MCF 10A (cell line): ENCODE measurements at regions not wholly inside any gene's neighbourhood (a gene's known extent, or its start where the extent isn't known, plus 50 kb on each side); places are given as distances from the start of the nearest gene placed in this dataset.

Source experiments
- BruUV-seq: library from RNA; stranded (reverse); fragments of 400-500 nt; replicated peaks from 2 replicates; lab custom pipeline; 2021; lab: Mats Ljungman, UMichigan
- CTCF ChIA-PET: fragments of 300-600 bp; sonication (Branson Sonifier 250); formaldehyde crosslinking; extraction: SDS; loops from one replicate; lab custom pipeline; 2021; ENCODE audit warnings: antibody characterized with exemption, inconsistent platforms; lab: Yijun Ruan, JAX
- POLR2A ChIA-PET: fragments of 300-600, 350-650 bp; sonication (Branson Sonifier 250); formaldehyde crosslinking; extraction: SDS; loops from one replicate; lab custom pipeline; 2020; ENCODE audit warnings: antibody characterized with exemption, inconsistent platforms; lab: Yijun Ruan, JAX
- DNase-seq: peaks from one replicate; pipeline ENCODE4 v3.0.0-alpha.2; 2018; ENCODE audit not compliant: unreplicated experiment
- H3K27ac Mint-ChIP-seq: one replicate; pipeline ENCODE4 v1.8.0; 2022; ENCODE audit warnings: mild to moderate bottlenecking, low read depth, mixed read lengths; ENCODE audit not compliant: unreplicated experiment
- H3K27me3 Mint-ChIP-seq: one replicate; pipeline ENCODE4 v1.8.0; 2022; ENCODE audit warnings: mixed read lengths; ENCODE audit not compliant: insufficient read depth, unreplicated experiment
- H3K36me3 Mint-ChIP-seq: one replicate; pipeline ENCODE4 v1.8.0; 2022; ENCODE audit warnings: mild to moderate bottlenecking, moderate library complexity, mixed read lengths; ENCODE audit not compliant: insufficient read depth, unreplicated experiment
- H3K4me1 Mint-ChIP-seq: one replicate; pipeline ENCODE4 v1.8.0; 2022; ENCODE audit warnings: mixed read lengths; ENCODE audit not compliant: insufficient read depth, unreplicated experiment
- H3K4me3 Mint-ChIP-seq: one replicate; pipeline ENCODE4 v1.8.0; 2022; ENCODE audit warnings: mild to moderate bottlenecking, moderate library complexity, mixed read lengths; ENCODE audit not compliant: unreplicated experiment
- H3K9me3 Mint-ChIP-seq: one replicate; pipeline ENCODE4 v1.8.0; 2022; ENCODE audit warnings: mixed read lengths; ENCODE audit not compliant: unreplicated experiment
- intact Hi-C: fragments of 100-400 bp; cut with micrococcal nuclease; formaldehyde crosslinking; loops from 2 replicates; pipeline ENCODE4 v1.14.1; 2022
- TF ChIP-seq, protein P1 (sequence below): fragments of 200-600 bp; IDR thresholded peaks from one replicate; pipeline ENCODE4 v1.8.0; 2022; ENCODE audit warnings: antibody characterized with exemption, mild to moderate bottlenecking; ENCODE audit not compliant: unreplicated experiment

- Mint-ChIP-seq H3K27ac (no peak overlapping the region), H3K36me3 (no peaks in the 10 kb centered on the region), H3K9me3 (no peaks in the 10 kb centered on the region), H3K4me1 (no peaks in the 10 kb centered on the region), H3K27me3 (no peaks in the 10 kb centered on the region), H3K4me3 (no peak overlapping the region)
- POLR2A ChIA-PET: no interaction called here
- BruUV-seq: no TSS peak
- intact Hi-C loops: no loop called here
- DNase-seq: peak; percentile 57
- TF ChIP-seq, protein P1, sequence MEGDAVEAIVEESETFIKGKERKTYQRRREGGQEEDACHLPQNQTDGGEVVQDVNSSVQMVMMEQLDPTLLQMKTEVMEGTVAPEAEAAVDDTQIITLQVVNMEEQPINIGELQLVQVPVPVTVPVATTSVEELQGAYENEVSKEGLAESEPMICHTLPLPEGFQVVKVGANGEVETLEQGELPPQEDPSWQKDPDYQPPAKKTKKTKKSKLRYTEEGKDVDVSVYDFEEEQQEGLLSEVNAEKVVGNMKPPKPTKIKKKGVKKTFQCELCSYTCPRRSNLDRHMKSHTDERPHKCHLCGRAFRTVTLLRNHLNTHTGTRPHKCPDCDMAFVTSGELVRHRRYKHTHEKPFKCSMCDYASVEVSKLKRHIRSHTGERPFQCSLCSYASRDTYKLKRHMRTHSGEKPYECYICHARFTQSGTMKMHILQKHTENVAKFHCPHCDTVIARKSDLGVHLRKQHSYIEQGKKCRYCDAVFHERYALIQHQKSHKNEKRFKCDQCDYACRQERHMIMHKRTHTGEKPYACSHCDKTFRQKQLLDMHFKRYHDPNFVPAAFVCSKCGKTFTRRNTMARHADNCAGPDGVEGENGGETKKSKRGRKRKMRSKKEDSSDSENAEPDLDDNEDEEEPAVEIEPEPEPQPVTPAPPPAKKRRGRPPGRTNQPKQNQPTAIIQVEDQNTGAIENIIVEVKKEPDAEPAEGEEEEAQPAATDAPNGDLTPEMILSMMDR: no peak
- CTCF ChIA-PET: interaction anchor here (0.6 to 0.7 kb wide), 2 partner anchors 17 to 426 kb away, joined by 3 to 4 read pairs; no protein-coding TSS in a partner anchor
Observed at GRCh38 chr3:110773413-110773954, 298.1 kb upstream of the NECTIN3 start.

DNA sequence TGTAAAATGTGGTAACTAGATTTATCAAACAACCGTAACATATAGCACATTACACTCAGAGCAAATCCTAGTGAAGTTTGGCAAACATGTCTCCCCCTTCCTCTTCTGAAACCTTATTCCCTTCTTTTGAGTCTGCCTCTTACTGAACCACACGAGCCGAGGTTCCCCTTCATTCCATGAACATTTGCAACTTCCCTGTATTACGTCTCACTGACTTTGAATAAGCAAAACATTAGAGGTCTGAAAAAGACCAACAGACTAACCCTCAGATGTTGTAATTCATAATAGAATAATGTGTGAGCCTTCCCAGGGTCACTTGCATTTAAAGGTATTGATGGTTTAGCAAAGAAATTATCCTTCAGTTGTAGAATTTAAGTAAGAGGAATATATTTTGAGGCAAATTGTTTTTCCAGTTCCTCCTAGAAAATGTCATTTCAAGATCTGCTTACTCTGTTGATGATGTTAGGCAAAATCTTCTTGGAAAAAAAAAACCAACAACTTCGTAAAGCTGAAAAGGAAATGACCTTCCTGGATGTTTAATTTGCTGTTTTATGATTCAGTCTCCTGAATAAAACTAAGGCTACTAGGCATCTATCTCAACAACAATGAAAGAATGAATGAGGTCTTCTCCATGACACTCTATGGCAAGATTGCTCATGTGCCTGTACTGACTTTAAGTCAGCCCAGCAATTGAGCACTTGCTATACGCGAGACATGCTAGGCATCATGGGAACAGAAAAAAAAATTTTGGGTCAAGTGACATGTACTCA lies 296.9 kb upstream of the NECTIN3 start:
- ChIA-PET POLR2A (no interaction called here), CTCF (no interaction called here)
- TF ChIP-seq, protein P1: no peak
- no peak overlapping the region for H3K4me3 Mint-ChIP-seq
- no peaks in the 10 kb centered on the region for H3K9me3 Mint-ChIP-seq
- no peak overlapping the region for H3K27ac Mint-ChIP-seq
- no peaks in the 10 kb centered on the region for H3K4me1 Mint-ChIP-seq
- H3K27me3 Mint-ChIP-seq: no peaks in the 10 kb centered on the region
- no peaks in the 10 kb centered on the region for H3K36me3 Mint-ChIP-seq
- DNase-seq: no peak
- no TSS peak for BruUV-seq
- intact Hi-C loops: no loop called here

DNA sequence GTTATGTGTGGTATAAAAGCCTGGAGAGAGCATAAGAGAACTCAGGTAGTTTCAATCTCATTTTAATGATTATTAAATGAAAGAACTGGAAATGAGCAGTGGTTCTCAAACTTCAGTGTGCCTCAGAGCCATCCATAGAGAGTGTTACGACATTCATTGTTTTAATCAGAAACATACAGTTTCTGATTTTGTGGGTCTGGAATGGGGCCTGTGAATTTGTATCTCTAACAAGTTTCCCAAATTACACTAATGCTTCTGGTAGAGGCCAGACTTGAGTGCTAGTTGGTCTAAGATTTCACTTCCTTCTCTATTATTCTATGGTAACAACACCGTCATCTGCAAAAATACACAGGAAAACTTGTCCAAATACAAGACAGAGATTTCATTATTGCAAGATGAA lies 292.0 kb upstream of the NECTIN3 start:
- H3K27ac Mint-ChIP-seq: no peak overlapping the region
- H3K9me3 Mint-ChIP-seq: no peaks in the 10 kb centered on the region
- no peak overlapping the region for H3K4me3 Mint-ChIP-seq
- intact Hi-C loops: no loop called here
- no peaks in the 10 kb centered on the region for H3K27me3 Mint-ChIP-seq
- BruUV-seq: no TSS peak
- H3K4me1 Mint-ChIP-seq: peaks cover 5% of the 10 kb centered on the region
- ChIA-PET POLR2A (no interaction called here), CTCF (no interaction called here)
- TF ChIP-seq, protein P1: no peak
- no peaks in the 10 kb centered on the region for H3K36me3 Mint-ChIP-seq
- no peak for DNase-seq

- Mint-ChIP-seq H3K4me1 (peaks cover 5% of the 10 kb centered on the region), H3K27ac (no peak overlapping the region)
- TF ChIP-seq, protein P1: no peak
Observed at GRCh38 chr3:110783541-110783940, 288.1 kb upstream of the NECTIN3 start.

More at GRCh38 chr3:110783541-110783940, 288.1 kb upstream of the NECTIN3 start:
- CTCF ChIA-PET: no interaction called here
- POLR2A ChIA-PET: no interaction called here
- Mint-ChIP-seq H3K27me3 (no peaks in the 10 kb centered on the region), H3K4me3 (no peak overlapping the region), H3K36me3 (no peaks in the 10 kb centered on the region), H3K9me3 (peaks cover 7% of the 10 kb centered on the region)
- no TSS peak for BruUV-seq
- DNase-seq: no peak
- intact Hi-C loops: no loop called here
